SKM-1 treated with dmso at 0.1 percent for 144 hours (cell line): ENCODE measurements at regions not wholly inside any gene's neighbourhood (a gene's known extent, or its start where the extent isn't known, plus 50 kb on each side); places are given as distances from the start of the nearest gene placed in this dataset.
"Not testable (repeated sequence)": the region's sequence is repeated elsewhere in the genome, so short reads cannot be mapped to it uniquely, and the experiment has no call there.

ENCODE experiments used
- DNase-seq: peaks from one replicate; lab custom pipeline; 2025; ENCODE audit not compliant: unreplicated experiment; lab: John Stamatoyannopoulos, UW

- DNase-seq: no peak
These were observed 83.8 kb upstream of the PPM1B start for GRCh38 chr2:44084850-44085249.

- no peak for DNase-seq
These were observed 82.0 kb upstream of the PPM1B start for GRCh38 chr2:44086629-44087028.

GRCh38 chr2:44087036-44087713 lies 81.5 kb upstream of the PPM1B start:
- DNase-seq: peak; percentile 83

GRCh38 chr2:44087714-44088092 lies 81.0 kb upstream of the PPM1B start:
- DNase-seq: no peak

- not testable (repeated sequence) for DNase-seq
These were observed 76.2 kb upstream of the PPM1B start for GRCh38 chr2:44092519-44092918.

- no peak for DNase-seq
These were observed 74.7 kb upstream of the PPM1B start for GRCh38 chr2:44093970-44094369.

- no peak for DNase-seq
These were observed 71.3 kb upstream of the PPM1B start for GRCh38 chr2:44097322-44097907.

GRCh38 chr2:44098050-44098449 lies 70.6 kb upstream of the PPM1B start:
- DNase-seq: no peak

GRCh38 chr2:44098891-44099290 lies 69.8 kb upstream of the PPM1B start:
- no peak for DNase-seq

- DNase-seq: peak; percentile 79
These were observed 68.3 kb upstream of the PPM1B start for GRCh38 chr2:44100351-44100750.

- no peak for DNase-seq
These were observed 67.4 kb upstream of the PPM1B start for GRCh38 chr2:44101246-44101645.

- no peak for DNase-seq
These were observed 65.7 kb upstream of the PPM1B start for GRCh38 chr2:44102790-44103562.

- DNase-seq: no peak
These were observed 65.0 kb upstream of the PPM1B start for GRCh38 chr2:44103639-44104038.

GRCh38 chr2:44104855-44105271 lies 63.8 kb upstream of the PPM1B start:
- DNase-seq: no peak

- DNase-seq: not testable (repeated sequence)
These were observed 62.2 kb upstream of the PPM1B start for GRCh38 chr2:44106509-44106908.

GRCh38 chr2:44107086-44107740 lies 61.5 kb upstream of the PPM1B start:
- DNase-seq: no peak

GRCh38 chr2:44107974-44108373 lies 60.7 kb upstream of the PPM1B start:
- no peak for DNase-seq

GRCh38 chr2:44109166-44109565 lies 59.5 kb upstream of the PPM1B start:
- DNase-seq: no peak

- DNase-seq: no peak
These were observed 58.2 kb upstream of the PPM1B start for GRCh38 chr2:44110444-44110843.

- no peak for DNase-seq
These were observed 56.6 kb upstream of the PPM1B start for GRCh38 chr2:44112096-44112495.

GRCh38 chr2:44116319-44116718 lies 52.4 kb upstream of the PPM1B start:
- no peak for DNase-seq

GRCh38 chr2:44118257-44118656 lies 50.4 kb upstream of the PPM1B start:
- no peak for DNase-seq
